A673 (cell line): ENCODE measurements at regions not wholly inside any gene's neighbourhood (a gene's known extent, or its start where the extent isn't known, plus 50 kb on each side); places are given as distances from the start of the nearest gene placed in this dataset.

Source experiments
- BruUV-seq: library from RNA; stranded (reverse); fragments of 400-500 nt; replicated peaks from 2 replicates; lab custom pipeline; 2021; lab: Mats Ljungman, UMichigan
- CTCF ChIA-PET: fragments of 300-600 bp; sonication (Branson Sonifier 250); formaldehyde crosslinking; loops from one replicate; lab custom pipeline; 2022; ENCODE audit warnings: antibody characterized with exemption; lab: Charles Lee
- POLR2A ChIA-PET: fragments of 300-600 bp; sonication (Branson Sonifier 250); formaldehyde crosslinking; loops from one replicate; lab custom pipeline; 2022; ENCODE audit warnings: antibody characterized with exemption; ENCODE audit not compliant: low non-redundant PET; lab: Charles Lee
- DNase-seq: peaks from one replicate; pipeline ENCODE4 v3.0.0-alpha.2; 2015; ENCODE audit warnings: low spot score
- H3K27ac ChIP-seq: fragments of 200-600 bp; sonication (generic); 2 replicates; pipeline ENCODE4 v1.5.1; 2016; ENCODE audit warnings: mixed run types, low read depth, mild to moderate bottlenecking, mixed read lengths, antibody characterized with exemption, low read length; ENCODE audit not compliant: poor library complexity, severe bottlenecking
- H3K27me3 ChIP-seq: fragments of 200-600 bp; sonication (generic); replicated peaks from 2 replicates; pipeline ENCODE4 v1.6.1; 2017; ENCODE audit warnings: mixed run types, low read depth, mild to moderate bottlenecking, mixed read lengths, antibody characterized with exemption, low read length; ENCODE audit not compliant: insufficient read depth, poor library complexity
- H3K36me3 ChIP-seq: fragments of 200-600 bp; sonication (generic); 2 replicates; pipeline ENCODE4 v1.6.1; 2016; ENCODE audit warnings: mixed run types, mild to moderate bottlenecking, mixed read lengths, antibody characterized with exemption, low read length; ENCODE audit not compliant: insufficient read depth, poor library complexity, severe bottlenecking
- H3K4me1 ChIP-seq: fragments of 200-600 bp; sonication (generic); 2 replicates; pipeline ENCODE4 v1.6.1; 2017; ENCODE audit warnings: mixed run types, mild to moderate bottlenecking, mixed read lengths, antibody characterized with exemption, low read length; ENCODE audit not compliant: insufficient read depth, poor library complexity, severe bottlenecking
- H3K4me3 ChIP-seq: fragments of 200-600 bp; sonication (generic); 2 replicates; pipeline ENCODE4 v1.5.1; 2016; ENCODE audit warnings: low read depth, mixed run types, mild to moderate bottlenecking, mixed read lengths, low read length; ENCODE audit not compliant: poor library complexity, severe bottlenecking
- H3K9me3 ChIP-seq: fragments of 200-600 bp; sonication (generic); 2 replicates; pipeline ENCODE4 v1.6.1; 2016; ENCODE audit warnings: mixed run types, low read depth, mild to moderate bottlenecking, mixed read lengths, antibody characterized with exemption, low read length; ENCODE audit not compliant: poor library complexity, severe bottlenecking
- EZH2 ChIP-seq: fragments of 200-600 bp; sonication (generic); IDR thresholded peaks from 2 replicates; pipeline ENCODE4 v1.6.1; 2017; ENCODE audit warnings: borderline replicate concordance, low read depth, mild to moderate bottlenecking, mixed read lengths, antibody characterized with exemption, low read length; ENCODE audit not compliant: poor library complexity, severe bottlenecking
- intact Hi-C: fragments of 100-400 bp; cut with micrococcal nuclease; formaldehyde crosslinking; loops from one replicate; pipeline ENCODE4 v1.10.0; 2022; ENCODE audit not compliant: unreplicated experiment
- TF ChIP-seq, protein P1 (sequence below): fragments of 300-800, 200-600 bp; sonication (generic); conservative IDR thresholded peaks from 2 replicates; pipeline ENCODE4 v1.5.1; 2017; ENCODE audit warnings: low read depth, mild to moderate bottlenecking, antibody characterized with exemption, low read length, moderate library complexity, mixed read lengths

DNA sequence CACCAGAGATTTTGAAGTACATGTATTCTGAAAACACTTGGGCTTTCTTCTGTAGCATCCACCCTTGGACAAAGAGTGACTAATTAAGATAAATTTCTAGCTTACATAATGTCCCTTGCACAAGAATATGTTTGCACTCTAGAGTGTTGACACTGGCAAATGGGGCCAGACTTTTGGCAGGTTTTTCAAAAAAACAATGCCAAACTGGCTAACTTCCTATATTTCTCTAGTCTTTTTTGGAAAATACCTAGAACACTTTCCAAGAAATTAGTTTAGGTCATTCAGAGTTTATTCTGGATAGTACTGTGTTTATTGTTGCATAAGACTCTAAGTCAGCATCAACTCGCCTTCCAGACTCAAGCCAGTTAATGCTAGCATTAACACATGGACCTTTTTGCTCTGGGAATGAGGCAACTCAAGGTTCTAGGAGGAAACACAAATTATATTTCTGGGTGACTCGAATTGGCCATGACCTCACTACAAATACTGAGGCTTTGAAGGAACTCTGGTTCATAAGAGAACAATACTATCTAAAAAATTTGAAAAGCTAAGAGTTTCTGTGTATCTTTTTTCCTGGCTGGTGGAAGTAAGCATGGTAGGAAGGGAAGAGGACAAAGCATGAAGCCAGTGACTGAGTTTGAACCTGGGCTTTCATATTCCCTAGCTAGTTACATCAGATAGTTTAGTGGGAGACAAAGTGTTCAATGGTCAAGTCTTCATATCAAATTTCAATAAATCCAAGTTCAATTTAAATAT, 101.6 kb downstream of the NREP start:
- intact Hi-C loops: no loop called here
- TF ChIP-seq, protein P1, sequence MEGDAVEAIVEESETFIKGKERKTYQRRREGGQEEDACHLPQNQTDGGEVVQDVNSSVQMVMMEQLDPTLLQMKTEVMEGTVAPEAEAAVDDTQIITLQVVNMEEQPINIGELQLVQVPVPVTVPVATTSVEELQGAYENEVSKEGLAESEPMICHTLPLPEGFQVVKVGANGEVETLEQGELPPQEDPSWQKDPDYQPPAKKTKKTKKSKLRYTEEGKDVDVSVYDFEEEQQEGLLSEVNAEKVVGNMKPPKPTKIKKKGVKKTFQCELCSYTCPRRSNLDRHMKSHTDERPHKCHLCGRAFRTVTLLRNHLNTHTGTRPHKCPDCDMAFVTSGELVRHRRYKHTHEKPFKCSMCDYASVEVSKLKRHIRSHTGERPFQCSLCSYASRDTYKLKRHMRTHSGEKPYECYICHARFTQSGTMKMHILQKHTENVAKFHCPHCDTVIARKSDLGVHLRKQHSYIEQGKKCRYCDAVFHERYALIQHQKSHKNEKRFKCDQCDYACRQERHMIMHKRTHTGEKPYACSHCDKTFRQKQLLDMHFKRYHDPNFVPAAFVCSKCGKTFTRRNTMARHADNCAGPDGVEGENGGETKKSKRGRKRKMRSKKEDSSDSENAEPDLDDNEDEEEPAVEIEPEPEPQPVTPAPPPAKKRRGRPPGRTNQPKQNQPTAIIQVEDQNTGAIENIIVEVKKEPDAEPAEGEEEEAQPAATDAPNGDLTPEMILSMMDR: no peak
- Histone ChIP-seq H3K9me3 (no peaks in the 10 kb centered on the region), H3K27me3 (no peaks in the 10 kb centered on the region), H3K4me3 (no peak overlapping the region), H3K27ac (no peak overlapping the region), H3K4me1 (no peaks in the 10 kb centered on the region), H3K36me3 (no peaks in the 10 kb centered on the region)
- POLR2A ChIA-PET: no interaction called here
- no TSS peak for BruUV-seq
- DNase-seq: no peak
- CTCF ChIA-PET: no interaction called here

DNA sequence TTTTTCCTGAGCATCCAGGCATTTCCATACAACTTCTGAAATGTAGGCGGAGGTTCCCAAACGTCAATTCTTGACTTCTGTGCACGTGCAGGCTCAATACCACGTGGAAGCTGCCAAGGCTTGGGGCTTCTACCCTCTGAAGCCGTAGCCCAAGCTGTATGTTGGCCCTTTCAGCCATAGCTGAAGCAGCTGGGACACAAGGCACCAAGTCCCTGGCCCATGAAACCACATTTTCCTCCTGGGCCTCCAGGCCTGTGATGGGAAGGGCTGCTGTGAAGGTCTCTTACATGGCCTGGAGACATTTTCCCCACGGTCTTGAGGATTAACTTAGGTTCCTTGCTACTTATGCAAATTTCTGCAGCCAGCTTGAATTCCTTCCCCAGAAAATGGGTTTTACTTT, 103.6 kb downstream of the NREP start:
- Histone ChIP-seq H3K27me3 (no peaks in the 10 kb centered on the region), H3K27ac (no peak overlapping the region), H3K9me3 (no peaks in the 10 kb centered on the region), H3K36me3 (no peaks in the 10 kb centered on the region), H3K4me3 (no peak overlapping the region), H3K4me1 (no peaks in the 10 kb centered on the region)
- intact Hi-C loops: no loop called here
- TF ChIP-seq EZH2: no peak
- TF ChIP-seq, protein P1: no peak
- BruUV-seq: no TSS peak
- CTCF ChIA-PET: no interaction called here
- no peak for DNase-seq
- POLR2A ChIA-PET: no interaction called here

DNA sequence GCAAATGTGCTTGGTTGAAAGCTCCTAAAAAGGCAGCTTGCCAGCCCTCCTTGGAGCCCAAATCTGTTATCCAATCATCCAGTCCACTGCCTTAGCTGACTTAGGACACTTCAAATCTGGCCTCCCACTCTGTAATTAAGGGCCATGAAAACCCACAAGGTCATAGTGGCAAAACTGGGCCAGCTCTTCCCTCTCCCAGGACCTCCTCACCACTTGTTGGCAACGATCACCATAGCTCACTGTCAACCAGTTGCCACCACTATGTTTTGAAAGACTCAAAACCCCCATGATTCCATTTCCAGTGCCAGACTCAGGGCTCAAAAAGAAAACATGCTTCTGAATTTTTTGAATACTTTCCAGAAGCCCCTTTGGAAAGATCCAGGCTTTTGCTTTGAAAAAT, 107.5 kb downstream of the NREP start:
- no TSS peak for BruUV-seq
- DNase-seq: no peak
- Histone ChIP-seq H3K4me3 (no peak overlapping the region), H3K36me3 (no peaks in the 10 kb centered on the region), H3K4me1 (no peaks in the 10 kb centered on the region), H3K9me3 (no peaks in the 10 kb centered on the region), H3K27me3 (peaks cover 15% of the 10 kb centered on the region), H3K27ac (no peak overlapping the region)
- intact Hi-C loops: no loop called here
- TF ChIP-seq EZH2: no peak
- TF ChIP-seq, protein P1: no peak
- CTCF ChIA-PET: no interaction called here
- POLR2A ChIA-PET: no interaction called here
